NCI-H1417 treated with DMSO at 0.1 percent for 48 hours (cell line): ENCODE measurements at regions not wholly inside any gene's neighbourhood (a gene's known extent, or its start where the extent isn't known, plus 50 kb on each side); places are given as distances from the start of the nearest gene placed in this dataset.

ENCODE experiments used
- DNase-seq: peaks from one replicate; lab custom pipeline; 2025; lab: John Stamatoyannopoulos, UW

DNA sequence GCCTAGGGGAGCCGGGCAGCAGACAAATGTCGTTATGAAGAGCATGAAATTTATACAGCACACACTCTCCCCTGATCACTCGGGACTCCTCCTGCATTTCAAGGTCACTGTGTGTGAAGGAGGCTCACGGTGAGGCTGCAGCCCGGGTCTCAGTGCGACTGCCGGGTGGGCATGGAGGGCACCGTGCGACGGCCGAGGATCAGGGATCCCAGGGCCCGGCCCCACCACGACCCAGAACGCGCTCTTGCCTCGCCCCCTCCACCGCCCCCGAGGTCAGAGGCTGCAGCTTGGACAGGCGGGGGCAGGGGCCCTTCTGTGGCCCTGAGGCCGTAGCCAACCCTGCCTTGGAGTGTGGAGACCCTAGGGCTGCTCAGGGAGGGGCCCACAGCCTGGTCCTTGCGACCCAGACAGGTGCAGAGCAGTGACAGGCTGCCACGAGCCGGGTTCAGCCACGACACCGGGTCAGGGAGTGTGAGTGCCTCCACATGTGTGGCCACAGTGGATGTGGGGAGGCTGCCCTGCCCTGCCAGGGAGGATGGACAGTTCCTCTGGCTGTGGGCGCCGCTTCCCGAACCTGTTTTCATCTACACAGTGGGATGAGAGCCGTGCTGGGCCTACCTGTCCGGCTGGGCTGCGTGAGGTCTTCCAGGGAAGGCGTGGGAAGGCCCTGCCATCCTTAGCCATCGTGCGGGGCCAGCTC is 89.3 kb upstream of the NKX1-1 start:
- DNase-seq: no peak

DNA sequence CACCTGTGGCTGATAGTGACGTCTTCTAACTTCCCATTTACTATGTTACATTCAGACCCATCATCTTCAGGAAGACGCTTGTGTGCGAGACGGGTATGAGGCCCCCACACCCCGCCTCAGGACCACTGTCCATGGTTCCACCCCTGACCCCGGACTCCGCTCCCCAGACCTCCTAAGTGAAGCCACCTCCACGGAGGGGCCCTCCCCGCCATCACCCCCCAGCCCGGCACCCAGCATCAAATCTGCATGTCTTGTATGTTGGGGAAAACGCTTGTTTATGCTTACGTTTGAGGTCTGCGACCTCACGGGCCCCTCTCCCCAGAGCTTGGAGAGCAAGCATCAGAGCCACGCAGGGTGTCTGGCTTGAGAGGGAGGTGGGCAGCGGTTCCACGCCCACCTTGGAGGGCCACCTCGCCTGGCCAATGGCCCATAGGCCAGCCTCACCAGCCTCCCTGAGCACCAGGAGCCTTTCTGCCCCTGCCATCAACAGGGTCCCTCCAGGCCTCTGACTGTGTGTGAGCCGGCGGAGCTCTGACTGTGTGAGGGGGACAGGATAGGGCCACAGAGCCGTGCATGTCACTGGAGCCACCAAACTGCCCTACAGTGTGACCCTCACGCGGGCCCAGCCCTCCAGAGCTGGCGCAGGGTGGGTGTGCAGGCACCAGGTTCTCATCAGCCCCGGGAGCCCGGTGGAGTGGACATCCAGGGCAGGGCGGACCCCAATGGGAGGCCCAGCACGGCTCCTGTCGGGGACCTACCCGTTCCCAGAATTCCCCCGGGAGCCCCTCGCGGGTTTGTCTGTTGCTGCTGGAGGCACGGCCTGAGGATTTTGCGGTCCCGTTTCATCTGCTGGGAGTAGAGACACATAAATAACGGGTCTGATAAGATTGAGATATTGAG is 88.4 kb upstream of the NKX1-1 start:
- DNase-seq: no peak

DNA sequence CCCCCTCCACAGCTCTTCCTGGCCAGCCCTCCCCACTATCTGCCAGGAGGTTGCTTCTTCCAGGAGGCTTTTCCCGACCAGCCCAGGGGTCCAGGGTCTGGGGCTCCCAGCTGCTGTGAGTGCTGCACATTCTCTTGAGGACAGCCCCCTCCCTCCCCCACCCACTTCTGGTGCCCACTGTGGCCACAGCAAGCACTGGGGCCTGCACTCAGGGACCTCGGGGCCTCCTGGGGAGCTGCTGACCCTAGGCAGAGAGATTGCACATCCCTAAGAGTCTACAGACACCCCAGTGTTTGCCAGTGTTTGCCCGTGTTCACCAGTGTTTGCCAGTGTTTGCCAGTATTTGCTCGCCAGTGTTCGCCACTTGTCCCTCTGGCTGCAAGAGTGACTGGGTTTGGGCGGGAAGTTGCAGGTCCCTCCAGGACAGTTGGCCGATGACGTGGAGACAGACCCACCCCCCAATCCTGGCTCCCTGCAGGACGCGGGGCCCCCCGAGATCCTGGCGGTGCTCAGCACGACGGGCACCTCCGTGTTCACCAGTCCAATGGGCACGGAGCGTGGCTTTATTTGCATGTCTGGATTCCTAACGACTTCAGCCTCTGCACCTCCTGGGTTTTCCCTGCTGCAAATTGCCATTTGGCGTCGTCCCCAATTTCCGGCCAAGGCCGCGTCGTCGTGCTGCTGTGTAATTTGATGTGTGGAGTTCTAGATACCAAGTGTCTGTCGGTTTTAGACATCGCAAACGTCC is 87.5 kb upstream of the NKX1-1 start:
- no peak for DNase-seq

DNA sequence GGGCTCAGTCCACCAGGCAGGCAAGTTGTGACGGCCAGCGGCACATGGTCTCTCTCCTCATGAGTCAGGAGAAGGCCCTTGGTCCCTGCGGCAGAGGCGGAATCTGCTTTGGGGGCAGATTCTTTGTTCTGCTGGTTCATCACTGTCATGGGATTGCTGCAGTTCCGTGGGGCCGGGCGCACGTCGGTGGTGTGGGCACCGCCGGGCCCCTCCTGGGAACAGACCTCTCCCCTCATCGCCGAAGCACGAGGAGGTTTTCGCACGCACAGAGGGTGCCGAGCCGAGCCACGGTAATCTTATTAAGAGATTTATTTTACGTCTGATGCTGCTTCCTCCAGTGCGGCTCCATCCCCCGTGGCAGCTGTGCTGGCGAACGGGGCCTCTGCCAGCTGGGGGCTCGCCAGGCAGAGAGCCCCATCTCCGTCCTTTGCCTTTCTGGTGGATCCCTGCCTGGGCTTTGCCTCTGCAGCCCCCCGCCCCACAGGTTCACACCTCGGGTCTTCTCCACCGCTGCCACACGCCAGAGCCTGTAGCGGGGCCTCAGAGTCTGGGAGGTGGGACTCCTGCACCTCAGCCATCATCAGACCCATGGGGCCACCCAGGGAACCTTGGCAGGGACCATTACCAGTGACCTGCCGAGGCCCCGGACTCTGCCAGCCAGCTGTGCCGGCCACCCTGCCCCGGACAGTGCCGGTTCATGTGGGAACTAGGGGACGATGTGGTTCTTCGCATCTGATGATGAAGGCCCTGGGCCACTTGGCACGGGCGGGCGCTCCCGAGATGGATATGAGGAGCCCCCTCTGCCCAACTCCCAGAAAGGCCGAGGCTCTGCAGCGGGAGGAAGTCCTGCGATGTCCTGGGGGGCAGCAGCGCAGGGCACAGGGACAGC is 86.7 kb upstream of the NKX1-1 start:
- no peak for DNase-seq

DNA sequence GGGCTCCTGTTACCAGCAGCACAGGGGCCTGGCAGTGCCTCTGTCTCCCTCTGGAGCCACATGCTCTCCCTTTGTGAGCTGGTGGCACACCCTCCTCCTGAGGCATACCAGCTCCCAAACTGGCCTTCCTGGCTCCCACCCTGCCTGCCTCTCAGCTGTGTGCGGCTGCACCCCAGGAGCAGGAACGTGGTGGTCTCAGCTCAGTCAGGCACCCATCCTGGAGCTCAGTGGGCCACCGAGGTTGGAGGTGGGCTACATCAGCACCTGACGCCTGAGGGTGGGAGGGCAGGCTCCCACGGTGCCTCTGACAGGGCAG is 85.9 kb upstream of the NKX1-1 start:
- DNase-seq: no peak

DNA sequence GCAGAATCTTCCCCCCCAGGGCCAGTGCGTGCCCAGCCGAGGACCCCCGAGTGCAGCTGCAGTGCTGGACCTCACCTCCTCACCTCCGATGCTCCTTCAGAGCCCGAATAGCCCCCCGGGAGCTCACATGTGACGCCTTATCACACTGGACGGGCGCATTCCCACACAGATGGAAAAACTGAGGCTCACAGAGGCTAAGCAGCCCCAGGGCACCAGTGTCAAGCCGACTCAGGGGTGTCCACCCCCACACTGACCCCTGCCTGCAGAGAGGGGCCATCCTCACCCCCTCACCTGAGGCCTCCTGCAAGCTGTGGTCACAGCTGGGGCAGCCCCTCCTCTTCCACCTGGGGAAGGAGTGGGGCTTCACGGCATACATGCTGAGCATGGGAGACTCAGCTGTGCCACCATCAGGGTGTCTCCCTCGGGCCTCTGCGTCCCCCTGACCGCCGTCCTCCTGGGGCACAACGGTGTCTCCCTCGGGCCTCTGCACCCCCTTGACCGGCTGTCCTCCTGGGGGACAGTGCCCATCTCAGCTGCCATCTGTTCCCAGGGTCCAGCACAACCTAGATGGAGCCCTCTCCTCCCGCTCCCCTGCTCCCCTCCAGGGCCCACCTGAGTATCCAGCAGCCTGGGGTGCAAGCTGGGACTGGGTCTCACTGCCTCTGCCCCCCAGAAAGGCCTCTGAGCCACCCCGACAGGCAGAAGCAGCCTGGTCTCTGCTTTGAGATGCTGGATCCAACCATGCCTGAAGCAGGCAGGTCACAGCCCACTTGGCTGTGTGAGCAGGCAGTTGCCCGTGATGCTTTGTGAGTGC is 85.3 kb upstream of the NKX1-1 start:
- no peak for DNase-seq

DNA sequence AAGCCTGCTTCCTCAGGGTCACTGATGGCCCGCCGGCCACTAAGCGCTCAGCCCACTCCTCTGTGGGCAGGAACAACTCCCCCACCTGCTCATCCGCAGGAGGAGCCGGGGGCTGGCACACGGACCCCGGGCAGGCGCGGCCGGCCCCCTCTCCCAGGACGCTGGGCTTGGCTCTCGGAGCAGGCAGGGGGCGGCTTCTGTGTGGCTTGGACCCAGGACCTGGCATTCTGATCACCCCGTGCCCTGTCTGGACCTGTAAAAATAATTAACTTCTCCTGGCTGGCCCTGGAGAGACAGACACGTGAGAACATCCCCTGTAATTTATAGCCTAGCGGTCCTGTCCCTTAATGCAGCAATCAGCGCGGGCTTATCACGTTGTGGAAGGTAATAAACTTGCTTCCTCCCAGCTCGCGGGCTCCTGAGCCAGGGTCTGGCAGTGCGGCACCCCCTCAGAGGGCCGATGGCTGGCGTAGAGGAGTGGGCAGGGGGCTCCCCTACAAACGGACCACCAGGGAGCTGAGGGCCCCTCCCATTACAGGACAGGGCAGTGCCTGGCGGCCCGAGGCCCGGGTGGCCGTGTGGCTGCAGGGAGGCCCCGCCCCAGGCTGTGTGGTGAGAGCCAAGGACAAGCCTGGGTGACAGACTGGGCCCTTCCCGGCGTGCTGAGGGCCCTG is 84.5 kb upstream of the NKX1-1 start:
- DNase-seq: no peak

DNA sequence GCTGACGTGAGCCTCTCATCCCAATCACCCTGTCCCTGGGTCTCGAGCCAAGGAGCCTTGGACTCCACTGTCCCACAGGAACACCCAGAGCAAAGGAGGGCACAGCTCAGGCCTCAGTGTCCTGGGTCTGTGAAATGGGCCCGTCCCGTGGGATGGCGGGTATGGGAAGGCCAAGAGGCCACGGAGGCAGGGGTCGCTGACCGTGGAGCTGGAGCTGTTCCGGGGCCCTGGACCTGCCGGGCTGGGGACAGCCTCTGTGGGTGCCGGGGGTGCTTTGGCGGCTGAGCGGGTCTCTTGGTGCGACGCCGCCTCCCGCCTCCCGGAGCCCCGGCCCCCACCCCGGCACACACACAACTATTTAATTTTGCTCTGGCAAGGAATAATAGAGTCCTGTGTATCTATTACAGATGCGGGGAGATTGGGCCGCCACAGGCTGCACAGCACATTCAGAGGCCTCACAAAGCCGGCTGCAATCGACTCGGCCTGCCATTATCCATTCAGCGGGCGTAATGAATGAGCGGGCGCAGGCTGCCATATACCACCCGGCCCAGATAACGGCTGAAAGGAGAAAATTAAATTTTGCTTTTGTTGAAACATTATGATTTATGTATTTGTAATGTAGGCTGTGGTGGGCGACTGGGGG is 83.9 kb upstream of the NKX1-1 start:
- DNase-seq: no peak

DNA sequence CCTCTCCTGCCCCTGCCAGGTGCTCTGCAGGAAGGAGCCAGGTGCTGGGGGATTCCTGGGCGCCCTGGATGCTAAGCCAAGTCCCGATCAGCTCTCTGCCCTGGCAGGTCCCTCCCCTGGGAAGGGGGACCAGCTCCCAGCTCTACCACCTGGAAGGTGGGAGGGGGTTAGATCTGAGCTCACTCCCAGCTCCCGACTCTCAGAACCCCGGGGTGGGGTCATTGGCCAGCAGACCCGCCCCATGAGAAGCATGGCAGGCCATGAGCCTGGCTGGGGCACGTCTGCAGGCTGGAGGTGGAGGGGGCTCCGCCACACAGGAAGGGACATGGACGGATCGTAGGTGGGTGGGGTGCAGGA is 83.4 kb upstream of the NKX1-1 start:
- DNase-seq: no peak

DNA sequence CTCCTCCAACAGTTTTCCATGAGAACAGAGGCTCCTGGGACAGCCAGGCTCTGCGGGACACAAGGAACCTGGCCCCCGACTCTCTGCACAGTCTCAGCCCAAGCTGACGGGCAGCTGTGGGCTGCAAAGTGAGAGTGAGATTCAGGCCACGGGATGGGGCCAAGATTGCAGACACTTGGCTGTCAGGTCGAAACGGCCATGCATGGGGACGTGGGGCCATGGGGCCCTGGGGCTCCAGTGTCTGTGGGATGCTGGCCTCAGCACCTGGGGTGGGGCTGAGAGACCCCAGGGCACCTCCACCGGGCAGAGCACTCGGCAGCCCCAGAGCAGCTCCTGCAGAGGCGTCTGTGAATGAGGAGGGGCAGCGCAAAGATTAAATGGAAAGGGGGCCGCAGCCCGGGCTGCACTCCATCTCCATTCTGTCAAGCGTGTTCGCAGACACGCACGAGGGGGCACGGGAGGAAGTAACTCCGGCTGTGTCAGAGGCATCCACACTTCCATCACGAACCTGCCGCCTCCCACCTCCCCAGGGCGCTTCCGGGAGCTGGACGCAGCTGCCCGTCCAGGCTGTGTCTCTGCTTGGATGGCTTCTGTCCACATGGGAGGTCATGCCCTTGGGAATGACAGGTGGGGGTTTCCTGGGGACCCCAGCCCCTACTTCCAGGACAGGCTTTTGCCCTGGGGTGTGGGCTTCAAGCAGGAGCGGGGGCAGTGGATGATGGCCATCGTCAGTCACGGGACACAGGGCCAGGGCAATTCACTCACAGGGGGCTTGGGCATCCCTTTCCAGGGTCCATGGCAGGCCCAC is 82.8 kb upstream of the NKX1-1 start:
- no peak for DNase-seq

DNA sequence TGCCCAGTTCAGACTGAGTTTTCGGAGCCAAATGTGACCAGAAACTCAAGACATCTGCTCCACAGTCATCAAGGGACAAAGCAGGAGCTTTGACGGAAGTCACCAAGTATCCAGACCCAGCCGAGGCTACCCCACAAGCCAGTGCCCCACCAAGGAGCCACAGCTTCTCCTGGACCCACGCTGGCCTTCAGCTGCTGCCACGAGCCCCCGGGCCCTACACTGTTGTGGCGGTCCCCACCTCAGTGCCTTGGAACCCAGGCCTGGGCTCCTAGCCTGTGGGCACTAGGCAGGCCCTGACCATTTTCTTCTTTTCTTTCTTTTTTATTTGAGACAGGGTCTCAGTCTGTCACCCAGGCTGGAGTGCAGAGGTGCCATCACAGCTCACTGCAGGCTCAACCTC is 82.1 kb upstream of the NKX1-1 start:
- no peak for DNase-seq

DNA sequence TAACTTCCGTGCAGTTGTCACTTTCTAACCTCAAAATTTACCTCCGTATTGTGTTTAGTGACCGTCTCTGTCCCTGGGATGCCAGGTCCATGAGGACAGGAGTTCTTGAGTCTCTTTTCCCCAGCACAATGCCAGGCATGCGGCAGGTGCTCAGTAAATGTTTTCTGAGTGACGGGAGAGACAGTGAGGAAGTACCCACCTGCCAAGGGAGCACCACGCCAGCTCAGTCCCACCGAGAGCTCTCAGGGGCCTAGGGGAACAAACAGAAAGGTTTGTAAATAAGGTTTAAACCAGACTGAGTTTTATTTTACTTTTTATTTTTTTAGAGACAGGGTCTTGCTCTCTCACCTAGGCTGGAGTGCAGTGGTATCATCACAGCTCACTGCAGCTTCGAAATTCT is 81.5 kb upstream of the NKX1-1 start:
- no peak for DNase-seq

DNA sequence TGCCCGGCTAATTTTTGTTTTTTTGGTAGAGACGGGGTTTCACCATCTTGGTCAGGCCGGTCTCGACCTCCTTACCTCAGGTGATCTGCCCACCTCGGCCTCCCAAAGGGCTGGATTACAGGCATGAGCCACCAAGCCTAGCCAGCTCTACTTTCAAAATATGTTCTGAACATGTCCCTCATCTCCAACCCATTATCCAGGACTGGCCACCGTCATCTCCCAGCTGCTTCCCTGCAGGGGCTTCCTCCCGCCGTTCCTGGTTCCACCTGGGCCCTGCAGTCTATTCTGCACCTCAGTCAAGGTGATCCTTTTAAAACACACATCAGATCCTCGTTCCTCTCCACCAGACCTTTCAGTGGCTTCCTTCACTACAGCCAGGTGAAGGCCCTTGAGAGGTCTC is 80.9 kb upstream of the NKX1-1 start:
- no peak for DNase-seq

DNA sequence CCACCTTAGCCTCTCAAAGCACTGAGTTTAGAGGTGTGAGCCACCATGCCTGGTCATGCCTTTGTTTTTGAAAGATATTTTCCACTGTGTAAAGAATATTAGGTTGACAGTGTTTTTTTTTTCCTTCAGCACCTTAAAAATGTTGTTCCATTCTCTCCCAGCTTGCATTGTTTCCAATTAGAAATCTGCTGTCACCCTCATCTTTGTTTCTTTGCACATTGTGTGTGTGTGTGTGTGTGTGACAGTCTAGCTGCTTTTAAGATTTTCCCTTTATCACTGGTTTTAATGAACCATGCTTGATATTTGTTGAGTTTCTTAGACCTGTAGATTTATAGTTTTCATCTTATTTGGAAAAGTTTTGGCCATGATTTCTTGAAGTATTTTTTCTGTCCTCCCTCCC is 79.0 kb upstream of the NKX1-1 start:
- no peak for DNase-seq

DNA sequence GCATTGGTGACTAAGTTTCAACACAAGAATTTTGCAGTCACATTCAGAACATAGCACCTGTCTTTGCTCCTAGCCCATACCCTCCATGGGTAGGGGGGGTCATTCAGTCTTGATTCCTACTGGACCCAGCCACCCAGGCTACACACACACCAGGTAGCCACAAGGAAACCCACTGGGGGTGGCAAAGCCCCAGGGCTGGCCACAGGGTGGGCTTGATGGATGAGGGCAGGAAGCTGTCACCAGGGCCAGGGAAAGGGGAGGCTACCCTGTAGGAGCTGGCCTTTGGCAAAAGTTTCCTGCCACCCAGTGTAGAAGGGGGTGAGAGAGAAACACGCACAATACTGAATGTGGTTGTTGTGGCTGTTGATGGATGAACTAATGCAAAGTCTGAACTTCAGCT is 74.5 kb upstream of the NKX1-1 start:
- no peak for DNase-seq

DNA sequence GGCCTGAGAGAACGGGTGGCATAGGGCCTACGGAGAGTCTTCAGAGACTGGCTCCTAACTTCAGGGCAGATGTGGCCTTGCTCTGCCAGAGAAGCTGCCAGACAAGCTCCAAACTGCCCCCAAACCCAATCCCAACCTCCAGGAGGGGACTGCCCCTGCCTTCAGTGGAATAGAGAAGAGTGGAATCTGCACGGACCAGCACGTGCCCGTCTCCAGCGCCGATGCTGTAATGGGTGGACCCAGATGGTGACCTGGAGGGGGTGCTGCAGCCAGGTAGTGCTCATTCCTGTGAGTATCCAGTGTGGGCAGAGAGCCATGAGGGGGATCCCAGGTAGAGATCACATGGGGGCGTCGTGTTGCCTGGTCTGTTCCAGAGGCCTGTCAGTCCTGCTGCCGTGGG is 73.2 kb upstream of the NKX1-1 start:
- no peak for DNase-seq

DNA sequence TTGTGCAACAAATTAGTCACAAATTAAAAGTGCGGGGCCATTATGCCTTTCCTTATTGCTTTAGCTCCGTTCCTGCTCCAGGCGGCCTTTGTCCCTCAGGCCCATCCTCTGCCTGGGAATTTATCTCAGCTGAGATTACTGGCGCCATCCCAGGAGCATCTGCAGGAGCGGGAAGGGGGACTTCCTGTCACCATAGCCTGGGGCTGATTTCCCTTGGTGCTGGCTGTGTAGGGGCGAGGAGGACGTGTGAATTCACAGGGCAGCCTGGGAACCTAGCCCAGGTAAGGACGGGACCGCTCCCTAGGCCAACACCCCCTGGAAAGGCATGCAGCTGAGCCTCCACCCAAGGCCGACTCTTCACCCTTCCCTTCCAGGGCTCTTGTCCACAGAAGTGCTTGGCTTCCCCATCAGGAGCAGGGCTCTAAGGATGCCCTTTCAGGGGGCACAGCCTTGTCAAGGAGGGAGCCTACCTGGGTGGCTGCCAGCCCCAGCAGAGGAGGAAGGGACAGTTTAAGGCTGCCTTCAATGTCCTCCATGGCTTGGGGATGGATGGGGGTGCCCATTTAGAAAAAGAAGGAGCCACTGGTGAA is 72.6 kb upstream of the NKX1-1 start:
- no peak for DNase-seq

DNA sequence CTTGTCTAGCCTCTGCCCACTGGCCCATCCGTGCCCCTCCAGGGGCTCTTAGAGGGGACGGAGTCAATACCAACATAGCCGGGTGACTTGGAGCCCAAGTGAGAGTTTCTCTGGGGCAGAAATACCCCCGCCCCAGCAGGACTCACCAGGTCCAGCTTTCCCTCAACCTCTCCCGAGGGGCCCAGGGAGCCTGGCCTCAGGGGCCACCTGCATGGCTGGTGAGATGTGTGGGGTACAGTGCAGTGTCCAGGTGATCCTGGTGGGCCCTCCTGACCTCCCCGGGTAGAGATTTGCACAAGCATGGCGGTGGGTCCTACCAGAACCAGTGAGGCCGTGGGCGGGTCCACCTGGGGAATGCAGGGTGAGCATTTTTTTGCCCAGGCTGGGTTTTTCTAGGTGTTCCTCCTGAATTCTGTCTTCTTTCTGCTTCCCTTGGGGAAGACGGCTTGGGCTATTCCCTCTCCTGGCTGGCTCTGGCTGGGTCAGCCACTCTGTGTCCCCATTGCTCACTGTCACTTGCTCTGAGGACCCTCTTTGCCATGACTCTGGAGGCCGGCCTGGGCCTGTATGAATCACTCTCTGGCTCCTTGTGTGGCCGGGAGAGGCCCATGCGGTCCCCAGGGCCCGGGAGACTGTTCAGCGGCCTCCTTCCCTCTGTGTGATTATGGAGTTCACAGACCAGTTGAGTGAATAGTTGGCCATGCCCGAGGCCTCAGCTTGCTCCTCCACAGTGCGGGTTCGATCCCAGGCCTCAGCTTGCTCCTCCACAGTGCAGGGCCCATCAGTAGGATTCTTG is 71.0 kb upstream of the NKX1-1 start:
- no peak for DNase-seq
